Mesenteric fat pad (tissue), 1 donor: ENCODE measurements at regions not wholly inside any gene's neighbourhood (a gene's known extent, or its start where the extent isn't known, plus 50 kb on each side); places are given as distances from the start of the nearest gene placed in this dataset.
"Not testable (repeated sequence)": the region's sequence is repeated elsewhere in the genome, so short reads cannot be mapped to it uniquely, and the experiment has no call there.

Experiments
- DNase-seq: peaks from one replicate; pipeline ENCODE4 v3.0.0-alpha.2; 2020; ENCODE audit warnings: low spot score
- donor health status: DM: yes; HTN: yes; CAD: no.

DNA sequence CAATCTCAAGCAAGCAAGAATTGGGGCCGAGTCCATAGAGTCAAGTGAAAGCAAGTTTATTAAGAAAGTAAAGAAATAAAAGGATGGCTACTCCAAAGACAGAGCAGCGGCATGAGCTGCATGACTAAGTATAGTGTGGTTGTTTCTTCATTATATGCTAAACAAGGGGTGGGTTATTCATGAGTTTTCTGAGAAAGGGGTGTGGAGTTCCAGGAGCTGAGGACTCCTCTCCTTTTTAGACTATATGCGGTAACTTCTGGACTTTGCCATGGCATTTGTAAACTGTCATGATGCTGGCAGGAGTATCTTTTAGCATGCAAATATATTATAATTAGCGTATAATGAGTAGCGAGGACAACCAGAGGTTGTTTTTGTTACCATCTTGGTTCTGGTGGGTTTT is 819.9 kb downstream of the KCNJ2 start:
- DNase-seq, result no peak

DNA sequence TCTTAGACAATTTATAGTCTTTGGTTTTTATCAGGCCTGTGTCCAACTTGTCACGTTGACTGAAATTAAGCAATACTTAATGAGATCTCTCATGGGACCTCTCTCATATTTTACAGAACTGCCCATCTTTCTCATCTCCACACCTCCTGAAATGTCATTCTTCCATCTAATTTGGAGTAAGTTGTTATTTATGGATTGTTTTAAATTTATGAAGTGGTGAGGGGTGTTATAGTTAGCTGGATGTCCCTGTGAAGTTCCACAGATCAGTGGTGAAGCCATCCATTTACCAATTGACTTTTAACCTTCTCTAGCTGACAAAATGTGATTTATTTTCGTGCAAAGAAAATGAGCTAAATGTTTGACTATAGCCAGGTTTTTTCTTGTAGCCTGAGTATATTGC is 824.9 kb downstream of the KCNJ2 start:
- DNase-seq, result no peak

DNA sequence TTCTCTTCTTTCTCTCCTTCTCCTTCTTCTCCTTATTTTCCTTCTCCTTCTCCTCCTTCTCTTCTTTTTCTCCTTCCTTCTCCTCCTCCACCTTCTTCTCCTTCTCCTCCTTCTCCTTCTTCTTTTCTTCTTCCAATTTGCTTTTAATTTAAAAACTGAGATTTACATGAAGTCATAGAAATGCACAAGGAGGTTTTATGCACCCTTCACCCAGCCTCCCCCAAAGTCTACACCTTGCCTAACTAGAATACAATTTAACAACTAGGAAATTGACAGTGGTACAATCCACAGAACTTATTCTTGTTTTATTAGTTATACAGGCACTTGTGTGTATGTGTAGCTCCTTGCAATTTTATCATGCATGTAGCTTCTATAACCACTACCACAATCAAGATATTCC is 826.7 kb downstream of the KCNJ2 start:
- no peak for DNase-seq

DNA sequence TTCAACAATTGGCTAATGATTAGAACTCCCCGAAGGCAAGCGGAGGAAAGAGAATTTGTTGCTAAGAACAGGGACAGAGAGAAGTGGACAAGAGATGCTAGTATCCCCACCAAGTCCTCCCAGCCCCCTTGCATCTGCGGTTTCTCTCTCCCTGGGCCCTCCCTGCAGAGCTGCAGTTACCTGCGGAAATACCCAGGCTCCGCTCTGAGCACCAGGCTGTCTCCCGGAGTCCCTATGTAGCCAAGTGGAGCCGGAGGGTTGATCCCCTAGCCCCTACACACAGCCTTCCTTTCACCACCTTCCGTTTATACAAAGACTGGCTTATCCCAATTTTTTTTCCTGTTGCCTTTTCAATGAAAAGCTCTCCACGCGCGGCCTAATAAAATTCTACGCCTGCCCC is 834.4 kb downstream of the KCNJ2 start:
- DNase-seq, result no peak

DNA sequence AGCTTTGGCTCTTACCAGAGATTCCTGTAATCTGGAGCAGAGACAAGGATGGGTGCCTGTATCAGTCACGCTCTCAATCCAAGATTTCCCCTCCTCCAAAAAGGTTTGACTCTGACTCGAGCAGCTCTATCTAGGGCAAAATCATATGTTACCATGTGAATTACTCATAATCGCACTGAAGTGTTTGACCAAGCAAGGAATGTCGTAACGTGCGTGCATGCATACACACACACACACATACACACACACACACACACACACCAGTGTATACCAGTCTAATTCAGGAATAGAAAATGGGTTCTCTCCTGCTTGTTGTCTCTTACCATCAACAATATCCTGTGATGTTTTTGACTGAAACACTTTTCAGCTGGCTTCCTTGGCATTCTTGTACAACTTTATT is 835.1 kb downstream of the KCNJ2 start:
- DNase-seq, result no peak

DNA sequence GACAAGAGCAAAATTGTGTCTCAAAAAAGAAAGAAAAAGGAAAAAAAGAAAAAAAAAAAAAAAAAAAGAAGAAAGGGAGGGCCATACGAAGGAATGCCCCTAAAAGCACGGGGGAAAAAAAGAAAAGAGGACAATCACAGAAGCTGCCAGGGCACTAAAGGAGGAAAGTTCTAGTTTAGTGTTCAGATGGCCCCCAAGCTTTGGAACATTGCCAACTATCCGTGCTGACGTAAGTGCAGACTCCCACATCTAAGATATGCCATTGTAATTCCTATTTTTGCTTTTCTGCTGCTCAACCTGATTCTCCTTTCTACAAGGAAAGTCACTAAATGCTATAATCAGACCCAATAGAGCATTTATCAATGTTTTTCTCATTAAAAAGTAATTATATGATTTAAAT is 842.1 kb downstream of the KCNJ2 start:
- DNase-seq, result no peak

DNA sequence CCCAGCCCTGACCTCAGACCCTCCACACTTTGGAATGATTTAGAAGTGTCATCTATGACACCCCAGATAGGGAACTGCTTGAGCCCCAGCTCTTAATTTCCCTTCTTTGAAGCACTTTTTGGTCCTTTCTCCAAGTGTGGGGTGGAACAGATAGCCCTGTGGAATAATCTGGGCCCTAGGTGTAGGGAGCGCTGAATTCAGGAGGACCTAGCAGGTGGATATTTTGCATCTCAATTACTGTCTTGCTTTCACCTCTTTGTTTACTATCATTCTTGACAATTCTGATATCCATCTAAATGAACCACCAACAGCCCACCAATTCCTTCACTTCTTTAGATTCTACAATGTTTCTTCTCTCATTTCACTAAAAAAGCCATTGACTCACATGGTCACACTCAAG is 850.4 kb downstream of the KCNJ2 start:
- no peak for DNase-seq

DNA sequence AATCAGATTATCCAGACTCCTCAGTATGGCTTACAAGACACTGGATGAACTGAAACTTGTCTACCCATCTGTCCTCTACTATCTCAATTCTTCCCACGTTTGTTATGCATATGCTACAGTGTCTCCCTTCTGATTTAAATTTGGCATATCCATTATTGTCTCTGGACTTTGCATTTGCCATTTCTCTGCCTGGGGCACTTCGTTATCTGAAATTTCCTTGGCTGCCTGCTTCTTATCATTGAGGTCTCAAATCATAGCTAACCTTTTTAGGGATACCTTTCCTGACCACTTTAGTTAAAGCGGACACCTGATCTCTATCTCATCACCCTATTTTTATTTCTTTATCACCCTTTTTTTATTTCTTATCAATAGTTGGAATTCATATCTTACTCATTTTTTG is 853.4 kb downstream of the KCNJ2 start:
- no peak for DNase-seq

DNA sequence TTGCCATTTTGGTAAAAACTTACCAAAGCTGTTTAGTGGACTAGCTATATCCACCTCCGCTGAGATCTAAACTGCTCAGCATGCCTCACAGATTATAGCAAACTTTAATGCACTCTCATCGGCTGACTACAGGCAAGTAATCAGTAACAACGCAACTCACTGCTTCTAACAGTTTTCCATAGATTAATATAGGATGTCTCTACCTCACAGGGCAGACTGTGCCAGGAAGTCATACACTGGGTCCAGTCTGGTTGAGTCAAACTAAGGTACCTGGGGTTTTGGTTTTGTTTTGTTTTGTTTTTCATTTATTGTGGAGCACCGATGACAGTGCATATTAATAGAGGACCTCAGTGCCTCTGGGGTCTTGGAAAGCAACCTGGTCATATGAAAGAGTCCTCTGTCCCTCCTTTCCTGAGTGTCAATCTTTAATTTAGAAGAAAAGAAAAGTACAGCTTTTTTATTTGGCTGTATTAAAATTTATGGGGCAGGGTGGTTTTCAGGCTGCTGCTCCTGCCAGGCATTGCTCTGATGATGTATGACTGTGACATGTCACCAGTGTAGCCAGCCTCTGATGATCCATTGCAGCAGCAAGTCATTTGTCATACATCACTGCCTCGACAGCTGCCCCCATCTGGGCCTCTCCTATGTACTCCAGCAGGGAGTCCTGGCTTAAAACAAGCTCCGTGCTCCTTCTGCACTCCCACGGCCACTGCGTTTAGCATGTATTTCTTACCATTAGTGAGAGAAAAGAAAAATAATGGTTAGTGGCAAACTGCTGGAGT is 854.1 kb downstream of the KCNJ2 start:
- no peak for DNase-seq

DNA sequence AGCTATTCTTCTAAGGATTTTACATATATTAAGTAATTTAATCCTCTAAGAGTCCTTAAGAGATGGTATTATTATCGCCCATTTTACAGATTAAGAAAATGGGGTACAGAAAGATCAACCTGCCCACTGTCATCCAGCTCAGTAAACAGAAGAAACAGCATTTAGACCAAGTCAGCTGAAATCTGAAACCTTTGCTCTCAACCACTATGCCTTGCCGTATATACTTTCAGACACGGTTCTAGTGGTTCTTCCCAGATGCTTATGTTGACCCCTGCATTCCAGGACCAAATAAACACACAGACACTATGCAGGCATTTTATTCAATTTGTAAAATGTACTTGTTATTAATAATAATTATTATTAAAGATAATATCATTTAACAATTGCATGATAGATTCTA is 854.8 kb downstream of the KCNJ2 start:
- DNase-seq, result no peak

DNA sequence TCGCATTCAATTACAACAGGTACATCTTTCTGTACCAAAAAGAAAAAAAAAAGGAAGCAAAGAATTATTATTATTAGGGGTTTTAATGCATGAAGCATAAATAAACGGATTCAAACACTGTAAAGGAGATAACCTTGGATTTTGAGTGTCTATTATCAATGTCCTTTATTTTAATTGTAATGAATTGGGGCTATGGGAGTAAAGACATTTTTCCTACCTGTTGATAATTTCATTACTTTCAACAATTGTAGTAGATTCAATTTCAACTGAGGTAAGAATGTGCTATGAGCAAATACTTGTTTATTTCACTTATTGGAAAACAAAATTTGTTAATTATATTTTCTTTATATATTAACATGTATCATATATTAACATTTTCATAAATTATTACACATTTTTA is 855.6 kb downstream of the KCNJ2 start:
- no peak for DNase-seq

DNA sequence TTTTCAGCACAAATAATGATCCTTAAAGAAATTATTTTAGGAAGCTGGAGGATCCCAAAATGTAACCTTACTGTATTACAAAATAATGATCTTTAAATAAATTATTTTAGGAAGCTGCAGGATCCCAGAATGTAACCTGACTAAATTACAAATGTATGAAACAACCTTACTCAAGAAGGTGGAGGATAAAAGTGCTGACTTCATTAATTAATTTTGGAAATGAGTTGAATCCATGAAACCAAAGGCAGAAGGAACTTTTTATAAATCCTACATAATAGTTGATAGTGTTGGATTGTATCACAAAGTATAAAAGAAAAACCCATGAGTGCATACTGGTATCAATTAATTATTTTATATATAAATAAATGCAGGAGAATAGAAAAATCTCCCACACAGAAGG is 859.9 kb downstream of the KCNJ2 start:
- no peak for DNase-seq

DNA sequence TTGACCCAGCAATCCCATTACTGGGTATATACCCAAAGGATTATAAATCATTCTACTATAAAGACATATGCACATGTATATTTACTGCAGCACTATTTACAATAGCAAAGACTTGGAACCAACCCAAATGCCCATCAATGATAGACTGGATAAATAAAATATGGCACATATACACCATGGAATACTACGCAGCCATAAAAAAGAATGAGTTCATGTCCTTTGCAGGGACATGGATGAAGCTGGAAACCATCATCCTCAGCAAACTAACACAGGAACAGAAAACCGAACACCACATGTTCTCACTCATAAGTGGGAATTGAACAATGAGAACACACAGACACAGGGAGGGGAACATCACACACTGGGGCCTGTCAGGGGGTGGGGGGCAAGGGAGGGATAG is 862.0 kb downstream of the KCNJ2 start:
- DNase-seq, result not testable (repeated sequence)

DNA sequence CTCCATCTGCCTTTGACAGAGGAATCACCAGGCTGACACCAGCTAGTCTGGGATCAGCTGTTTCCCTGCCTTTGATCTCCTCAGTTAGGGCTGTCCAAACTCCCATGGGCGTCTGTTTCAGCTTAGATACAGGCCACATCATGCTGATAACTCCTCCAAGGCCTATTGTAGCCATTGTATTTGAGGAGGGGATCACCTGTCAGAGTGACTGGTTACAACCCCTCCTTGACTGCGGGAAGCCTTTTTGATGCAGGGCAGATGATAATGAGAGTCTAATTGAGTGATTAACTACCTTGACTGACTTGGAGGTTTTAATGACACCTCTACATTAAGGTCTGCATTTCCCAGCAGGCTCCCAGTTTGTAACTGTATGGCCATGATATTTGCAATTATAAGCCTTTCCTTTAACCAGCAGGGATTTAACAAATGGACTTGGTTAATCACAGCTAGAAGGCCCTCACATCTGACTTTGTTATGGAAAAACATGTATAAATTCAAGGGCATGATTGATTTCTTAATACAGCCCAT is 863.5 kb downstream of the KCNJ2 start:
- no peak for DNase-seq

DNA sequence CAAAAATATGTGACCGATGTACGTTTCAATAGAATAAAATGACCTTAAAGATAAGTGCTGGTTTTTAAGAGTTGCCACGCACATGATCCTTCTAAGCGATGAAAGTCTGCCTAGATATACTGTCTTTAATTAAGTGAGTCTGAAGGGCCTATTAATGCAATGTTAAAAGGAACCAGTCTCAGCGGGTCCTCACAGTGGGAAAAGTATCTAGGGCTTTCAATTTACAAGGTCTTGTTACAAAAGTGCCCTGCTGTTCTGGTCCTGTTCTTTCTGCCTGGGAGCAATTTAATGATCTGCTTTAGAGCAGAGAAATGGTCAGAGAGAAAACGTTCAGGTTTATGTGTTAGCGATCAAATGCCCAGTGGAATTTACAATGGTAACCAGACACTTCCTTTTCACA is 864.0 kb downstream of the KCNJ2 start:
- DNase-seq, result no peak

DNA sequence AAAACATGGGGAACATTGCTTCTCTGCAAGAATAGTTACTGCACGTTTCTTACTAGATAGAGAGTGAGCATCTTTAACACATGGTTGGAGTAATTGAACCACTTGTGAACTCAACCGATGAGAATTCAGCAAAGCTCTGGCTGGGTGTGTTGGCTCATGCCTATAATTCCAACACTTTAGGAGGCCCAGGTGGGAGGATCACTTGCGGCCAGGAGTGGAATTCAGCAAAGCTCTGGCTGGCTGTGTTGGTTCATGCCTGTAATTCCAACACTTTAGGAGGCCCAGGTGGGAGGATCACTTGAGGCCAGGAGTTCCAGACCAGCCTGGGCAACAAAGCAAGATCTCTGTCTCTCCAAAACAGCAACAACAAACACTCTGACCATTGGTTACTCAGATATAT is 865.9 kb downstream of the KCNJ2 start:
- no peak for DNase-seq

DNA sequence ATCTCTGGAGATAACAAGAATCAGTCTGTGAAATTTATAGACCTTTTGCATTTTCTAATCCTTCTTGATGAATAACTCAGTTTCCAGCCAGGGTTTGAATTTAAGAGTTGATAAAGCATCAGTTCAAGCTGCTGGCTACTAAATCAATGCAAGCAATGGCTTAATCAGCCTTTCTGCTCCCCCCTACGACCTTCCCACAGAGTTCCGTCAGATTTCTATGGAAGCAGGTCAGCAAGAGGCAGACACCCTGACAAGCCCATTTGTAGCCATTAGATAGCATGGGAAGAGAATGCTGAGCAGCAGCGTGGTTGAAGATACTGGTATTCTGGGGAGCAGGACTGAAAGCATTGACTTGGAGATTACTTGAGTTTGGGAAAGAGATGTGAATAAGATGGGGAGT is 868.1 kb downstream of the KCNJ2 start:
- no peak for DNase-seq

DNA sequence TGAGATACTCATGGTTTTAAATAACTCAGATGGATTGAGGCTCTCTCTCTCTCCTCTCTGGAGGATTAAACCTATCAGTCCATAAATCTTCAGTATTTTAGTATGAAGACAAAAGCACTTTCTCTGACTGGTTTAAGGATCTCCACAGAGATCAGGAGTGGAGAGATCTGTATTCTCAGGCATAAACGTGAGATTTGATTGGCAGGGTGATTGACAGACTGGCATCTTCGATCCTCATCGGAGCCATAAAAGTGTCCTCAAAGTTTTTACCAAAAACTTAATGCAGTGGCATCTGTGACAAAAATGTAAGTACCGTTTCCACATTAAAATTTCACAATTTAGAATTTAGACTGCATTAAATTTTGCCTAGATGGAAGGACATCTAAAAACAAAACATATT is 870.1 kb downstream of the KCNJ2 start:
- no peak for DNase-seq

DNA sequence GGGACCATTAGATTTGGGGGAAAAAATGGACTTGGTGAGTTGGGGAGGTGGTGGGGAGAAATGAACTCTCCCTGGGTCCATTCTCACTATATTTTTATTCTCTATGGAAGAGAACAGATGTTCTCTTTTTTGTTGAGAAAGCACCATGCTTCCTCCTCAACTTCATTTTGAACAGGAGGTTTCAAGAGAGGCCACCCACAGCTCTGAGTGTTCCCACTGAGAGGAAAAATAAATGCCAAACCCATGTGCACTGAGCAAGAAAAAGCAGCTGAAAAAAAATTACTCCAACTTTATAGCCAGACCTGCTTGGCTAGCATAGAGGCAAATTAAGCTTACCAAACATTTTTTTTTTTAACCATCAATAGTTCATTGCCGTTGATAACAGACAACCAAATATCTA is 883.6 kb downstream of the KCNJ2 start:
- no peak for DNase-seq

DNA sequence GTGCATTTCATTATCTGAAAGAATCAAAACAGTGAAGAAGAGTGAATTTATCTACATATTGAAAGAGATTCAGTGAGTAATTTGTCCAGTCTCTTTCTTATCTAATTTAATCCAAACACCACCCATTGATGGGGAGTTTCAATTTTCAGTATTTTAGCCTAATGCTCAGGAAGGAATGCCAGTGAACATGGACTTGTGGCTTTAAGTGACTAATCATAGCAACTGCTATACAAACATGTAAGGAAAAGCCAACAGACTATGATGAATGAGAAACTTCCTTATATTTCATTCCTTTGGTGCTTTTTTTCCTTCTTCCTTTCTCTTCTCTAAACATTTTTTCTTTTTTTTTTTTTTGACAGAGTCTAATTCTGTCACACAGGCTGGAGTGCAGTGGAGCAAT is 885.8 kb downstream of the KCNJ2 start:
- DNase-seq, result no peak

DNA sequence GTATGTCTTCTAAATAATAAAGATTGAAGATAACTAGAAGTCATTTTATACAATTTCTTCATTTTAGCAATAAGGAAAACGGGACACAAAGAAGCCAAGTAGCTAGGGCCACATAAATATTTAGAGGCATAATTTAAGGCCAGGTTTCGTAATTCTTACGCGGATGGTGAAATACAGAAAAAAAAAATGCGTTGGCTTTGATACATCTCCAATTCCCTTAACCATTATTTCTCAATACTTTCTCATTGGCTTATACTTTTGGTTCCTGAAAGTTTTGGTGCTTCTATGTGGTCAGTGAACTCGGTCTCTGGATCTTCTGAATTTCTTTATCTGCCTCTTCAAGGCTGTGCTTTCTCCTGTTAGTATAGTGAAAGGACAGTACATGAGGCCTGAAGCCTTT is 888.1 kb downstream of the KCNJ2 start:
- no peak for DNase-seq

DNA sequence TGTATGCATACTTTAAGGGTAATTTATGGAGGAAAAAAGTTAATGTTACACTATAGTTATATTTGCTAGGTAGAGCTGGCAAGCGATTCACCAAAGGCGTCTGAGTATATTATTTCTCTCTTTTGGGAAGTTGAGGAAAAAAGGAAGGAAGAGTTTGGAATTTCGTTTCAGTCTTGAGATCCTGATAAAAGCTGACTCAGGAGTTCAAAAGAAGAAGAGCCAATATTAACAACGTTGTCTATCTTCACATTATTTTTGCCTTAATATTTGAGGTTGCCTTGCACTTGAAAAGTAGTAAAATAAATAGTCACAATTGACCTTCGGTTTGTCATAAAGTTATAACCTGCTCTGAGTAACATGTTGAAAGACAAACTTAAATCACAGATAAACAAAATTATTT is 888.6 kb downstream of the KCNJ2 start:
- no peak for DNase-seq

DNA sequence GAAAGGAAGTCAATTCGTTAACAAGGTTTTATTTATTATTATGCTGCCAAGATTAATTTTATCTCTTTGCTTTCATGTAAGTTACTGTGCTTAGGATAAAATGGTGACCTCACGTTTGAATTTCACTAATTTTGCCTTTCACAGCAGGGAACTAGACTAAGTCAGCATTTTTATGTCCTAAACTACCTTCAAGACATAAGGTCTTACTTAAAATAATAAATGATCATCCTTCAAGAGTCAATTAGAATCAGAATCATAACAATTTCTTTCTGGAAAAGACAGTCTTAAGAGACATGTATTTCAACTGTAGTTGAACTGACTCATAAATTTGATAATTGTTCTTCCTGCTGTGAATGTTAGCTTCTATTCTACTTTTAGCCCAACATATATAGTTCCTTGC is 893.8 kb downstream of the KCNJ2 start:
- no peak for DNase-seq

DNA sequence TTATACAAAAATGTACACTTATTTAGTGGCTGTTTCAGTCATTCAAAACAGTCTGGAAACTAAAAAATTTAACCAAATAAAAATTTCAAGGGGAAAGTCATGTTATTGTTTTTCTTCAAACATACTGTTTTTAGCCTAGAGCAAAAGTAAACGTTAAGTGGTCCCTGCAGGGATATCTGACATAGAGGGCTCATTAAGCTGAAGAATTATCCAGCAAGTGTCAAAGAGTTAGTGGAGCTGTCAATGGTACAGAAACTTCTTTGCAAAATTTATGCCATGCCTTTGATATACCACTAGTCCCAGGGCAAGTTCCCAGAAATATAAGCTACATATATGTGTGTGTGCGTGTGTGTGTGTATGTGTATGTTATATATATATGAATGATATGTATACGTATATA is 894.2 kb downstream of the KCNJ2 start:
- DNase-seq, result no peak
